Gastrocnemius medialis (tissue), 4 donors: ENCODE measurements at regions not wholly inside any gene's neighbourhood (a gene's known extent, or its start where the extent isn't known, plus 50 kb on each side); places are given as distances from the start of the nearest gene placed in this dataset.

Experiments used
- CTCF ChIP-seq, 5 experiments: fragments of 450-650 bp in 3 of 5; fragments of 200-600 bp in 2 of 5; sonication (generic) in 2 of 5; IDR thresholded peaks in 4 of 5; conservative IDR thresholded peaks in 1 of 5; 1 replicate in 4 of 5; 2 replicates in 1 of 5; pipeline ENCODE4 v1.5.1; 2016 to 2019; ENCODE audit warnings: antibody characterized with exemption in 5 of 5, mild to moderate bottlenecking in 3 of 5, moderate library complexity in 3 of 5
- POLR2A ChIP-seq, 2 donors: fragments of 450-650 bp; IDR thresholded peaks; one replicate each; pipeline ENCODE4 v1.6.1; 2017; ENCODE audit warnings: antibody characterized with exemption in 2 of 2, mild to moderate bottlenecking in 2 of 2, moderate library complexity in 2 of 2

GRCh38 chr3:22373182-22373581 is 622.2 kb upstream of the ZNF385D start:
- TF ChIP-seq CTCF (IDR thresholded peaks at IDR 0.05 in 4 of 5, conservative IDR thresholded peaks at IDR 0.05 in 1 of 5): no peak
- TF ChIP-seq POLR2A (IDR thresholded peaks at IDR 0.05): no peak
